ENCODE measurements at regions not wholly inside any gene's neighbourhood (a gene's known extent, or its start where the extent isn't known, plus 50 kb on each side); places are given as distances from the start of the nearest gene placed in this dataset.

DNA sequence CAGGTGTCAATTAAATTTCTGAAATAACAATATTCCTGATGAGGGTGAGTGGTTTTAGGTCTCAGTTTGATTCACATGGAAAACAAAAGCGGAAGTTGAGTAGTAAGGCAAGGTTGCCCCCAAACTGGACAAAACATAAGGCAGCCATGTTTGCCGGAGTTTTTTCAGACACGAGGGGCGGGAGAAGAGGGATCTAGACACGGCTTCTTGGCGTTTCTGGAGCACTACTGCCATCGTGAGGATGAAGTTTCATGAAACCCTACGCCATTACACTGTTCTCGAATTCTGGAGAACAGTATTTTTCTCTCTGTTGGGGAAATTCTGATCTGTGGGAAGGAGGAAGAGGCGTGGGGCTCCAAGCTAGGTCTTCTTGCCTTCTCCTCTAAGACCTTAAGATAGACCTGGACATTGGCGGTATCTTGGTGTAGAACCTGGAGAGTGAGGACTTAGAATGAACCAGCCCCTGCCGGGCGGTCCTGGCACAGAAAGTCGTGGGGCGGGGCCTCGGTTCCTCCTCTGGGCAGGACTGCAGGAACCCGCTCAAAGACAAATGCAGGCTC is 160.3 kb downstream of the OR13H1 start:
- DNase-seq = no peak

DNA sequence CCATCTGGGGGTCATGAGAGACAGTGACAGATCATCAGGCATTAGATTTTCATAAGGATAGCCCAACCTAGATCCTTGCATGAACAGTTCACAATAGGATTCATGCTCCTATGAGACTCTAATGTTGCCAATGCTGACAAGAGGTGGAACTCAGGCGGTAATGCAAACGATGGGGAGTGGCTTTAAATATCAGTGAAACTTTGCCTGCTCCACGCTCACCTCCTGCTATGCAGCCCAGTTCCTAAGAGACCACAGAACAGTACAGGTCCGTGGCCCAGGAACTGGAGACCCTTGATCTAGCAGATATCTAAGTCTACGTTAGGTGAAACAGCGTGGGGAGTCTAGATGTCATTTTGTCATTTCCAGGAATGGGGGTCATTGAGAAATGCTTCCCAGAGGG is 165.7 kb downstream of the OR13H1 start:
- DNase-seq = no peak

DNA sequence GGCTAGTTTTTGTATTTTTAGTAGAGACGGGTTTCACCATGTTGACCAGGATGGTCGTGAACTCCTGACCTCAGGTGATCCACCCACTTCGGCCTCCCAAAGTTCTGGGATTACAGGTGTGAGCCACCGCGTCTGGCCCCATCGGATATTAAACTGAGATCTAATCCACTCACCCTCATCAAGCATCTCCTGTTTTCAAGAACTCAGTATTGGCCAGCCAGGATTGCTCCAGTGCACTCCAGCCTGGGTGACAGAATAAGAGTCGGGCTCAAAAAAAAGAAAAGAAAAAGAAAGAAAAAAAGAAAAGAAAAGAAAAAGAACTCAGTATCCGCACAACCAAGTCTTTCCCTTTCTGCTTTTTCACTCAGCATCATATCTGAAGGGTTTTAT is 167.6 kb downstream of the OR13H1 start:
- DNase-seq = no peak

DNA sequence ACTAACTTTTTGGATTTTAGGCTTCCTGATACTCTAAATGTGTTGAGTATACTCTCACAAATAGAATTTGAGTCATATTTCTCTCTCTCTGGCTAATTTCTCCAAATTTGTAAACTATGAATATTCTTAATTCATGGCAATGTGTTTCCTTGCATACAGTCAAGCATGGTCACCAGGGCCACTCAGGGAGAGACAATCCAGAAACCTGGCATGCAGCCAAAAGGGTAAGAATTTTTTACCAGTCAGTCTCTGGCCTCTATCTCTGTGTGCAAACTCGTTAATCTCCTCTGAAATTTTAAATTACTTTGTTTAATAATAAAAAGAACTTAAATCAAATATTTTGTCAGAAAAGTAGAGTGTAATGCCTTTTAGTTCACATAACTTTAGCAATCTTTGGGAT is 179.8 kb downstream of the OR13H1 start:
- no peak for DNase-seq

DNA sequence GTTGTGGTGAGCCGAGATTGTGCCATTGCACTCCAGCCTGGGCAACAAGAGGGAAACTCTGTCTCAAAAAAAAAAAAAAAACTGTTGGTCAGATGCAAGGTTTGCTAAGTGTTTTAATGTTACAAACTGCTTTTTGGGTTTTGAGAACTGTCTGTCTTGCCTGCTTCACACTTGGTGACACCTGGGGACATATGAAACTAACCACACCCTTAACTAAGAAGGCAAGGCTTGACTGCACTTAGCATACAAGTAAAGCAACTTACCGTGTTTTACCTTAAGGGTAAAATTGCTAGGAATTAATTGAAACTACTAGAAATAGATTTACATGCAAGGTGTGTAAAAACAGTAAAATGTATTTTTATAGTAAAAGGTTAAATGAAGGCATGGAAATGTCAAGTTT is 180.4 kb downstream of the OR13H1 start:
- no peak for DNase-seq

DNA sequence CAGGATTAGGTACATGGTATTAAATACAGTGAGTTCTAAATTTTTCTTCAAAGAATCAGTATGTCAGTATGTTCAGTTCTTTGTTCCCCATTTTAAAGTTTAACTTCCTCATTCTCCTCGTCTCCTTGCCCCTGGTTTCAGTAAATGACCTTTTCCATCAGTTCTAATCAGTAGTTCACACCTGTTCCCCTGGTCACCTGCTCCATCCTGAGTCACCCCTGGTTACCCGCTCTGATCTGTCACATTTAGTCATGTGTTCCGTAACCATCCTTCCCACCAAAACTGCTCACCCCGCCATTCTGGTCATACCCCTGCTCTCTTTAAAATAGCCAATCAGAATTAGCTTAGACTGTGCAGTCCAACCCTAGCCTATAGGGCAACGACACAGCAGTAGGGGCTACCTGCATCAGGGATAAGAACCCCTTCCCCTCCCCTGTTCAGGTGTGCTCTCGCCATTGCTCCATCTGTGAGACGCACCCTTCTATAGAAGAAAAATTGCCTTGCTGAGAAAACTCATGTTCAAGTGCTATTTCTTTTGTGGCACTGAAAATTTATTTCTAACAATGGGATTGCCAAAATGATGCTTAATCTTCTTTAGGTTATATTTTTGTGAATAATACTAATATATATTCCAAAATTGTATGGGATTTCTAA is 181.3 kb downstream of the OR13H1 start:
- DNase-seq = no peak

DNA sequence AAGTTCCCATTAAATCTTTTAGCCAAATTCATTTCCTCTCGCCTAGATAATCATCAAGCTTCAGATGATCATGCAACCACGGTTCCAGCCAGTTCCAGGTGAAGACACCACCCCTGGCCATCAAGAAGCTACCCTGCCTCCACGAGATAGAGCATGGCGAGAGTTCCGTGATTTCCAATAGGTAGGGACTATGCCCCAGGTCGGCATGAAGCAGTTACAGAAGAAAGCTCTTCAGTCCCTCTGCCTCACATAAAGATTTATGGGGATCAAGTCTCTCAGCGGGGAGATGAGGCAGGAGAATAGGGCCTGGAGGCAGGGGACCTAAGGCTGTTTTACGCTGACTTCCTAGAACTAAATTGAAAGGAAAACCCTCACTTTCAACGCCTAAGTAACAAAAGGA is 183.9 kb downstream of the OR13H1 start:
- no peak for DNase-seq

DNA sequence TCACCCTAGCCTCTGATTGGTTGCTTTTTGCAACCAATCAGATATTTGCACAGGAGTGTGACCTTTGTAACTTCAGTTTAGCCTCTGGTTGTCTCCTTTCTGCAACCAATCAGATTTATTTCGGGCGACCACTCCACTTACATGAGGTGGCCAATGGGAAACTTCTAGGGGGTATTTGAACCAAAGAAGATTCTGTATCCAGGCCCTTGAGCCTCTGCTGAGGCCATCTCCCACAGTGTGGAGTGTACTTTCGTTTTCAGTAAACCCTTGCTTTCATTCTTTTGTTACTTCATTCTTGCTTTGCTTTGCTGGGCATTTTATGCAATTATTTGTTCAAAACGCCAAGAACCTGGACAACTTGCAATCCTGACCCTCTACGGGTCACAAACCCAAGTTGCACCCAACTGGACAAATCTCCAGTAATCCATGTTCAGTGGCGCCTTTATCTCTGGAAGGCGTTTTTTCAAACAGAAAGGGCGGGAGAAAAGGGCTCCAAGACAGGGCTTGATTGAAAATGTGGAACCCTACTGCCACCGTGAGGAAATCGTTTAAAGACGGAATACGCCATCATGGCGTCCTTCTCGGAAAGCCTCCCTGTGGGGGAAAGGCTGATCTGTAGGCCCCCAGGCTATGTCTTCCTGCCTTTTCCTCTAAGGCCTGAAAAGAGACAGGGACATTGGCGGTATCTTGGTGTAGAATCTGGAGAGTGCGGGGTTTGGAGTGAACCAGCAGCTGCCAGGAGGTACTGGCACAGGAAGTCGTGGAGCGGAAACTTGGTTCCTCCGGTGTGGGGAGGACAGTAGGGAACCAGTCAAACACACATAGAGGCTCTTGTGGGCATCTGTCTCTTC is 184.6 kb downstream of the OR13H1 start:
- no peak for DNase-seq

DNA sequence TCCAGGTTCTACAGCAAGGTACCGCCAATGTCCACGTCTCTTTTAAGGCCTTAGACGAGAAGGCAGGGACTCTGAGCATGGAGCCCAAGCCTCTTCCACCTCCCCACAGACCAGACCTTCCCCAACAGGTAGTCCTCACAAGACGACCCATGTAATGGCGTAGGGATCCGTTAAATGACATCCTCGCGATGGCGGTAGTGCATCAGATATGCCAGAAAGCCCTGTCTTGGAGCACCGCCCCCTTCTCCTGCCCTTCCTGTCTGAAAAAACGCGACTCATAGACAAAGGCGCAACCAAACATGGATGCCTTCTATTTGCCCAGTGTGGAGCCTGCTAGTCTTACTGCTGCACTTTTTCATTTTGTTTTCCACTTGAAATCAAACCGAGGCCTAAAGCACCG is 185.4 kb downstream of the OR13H1 start:
- no peak for DNase-seq

DNA sequence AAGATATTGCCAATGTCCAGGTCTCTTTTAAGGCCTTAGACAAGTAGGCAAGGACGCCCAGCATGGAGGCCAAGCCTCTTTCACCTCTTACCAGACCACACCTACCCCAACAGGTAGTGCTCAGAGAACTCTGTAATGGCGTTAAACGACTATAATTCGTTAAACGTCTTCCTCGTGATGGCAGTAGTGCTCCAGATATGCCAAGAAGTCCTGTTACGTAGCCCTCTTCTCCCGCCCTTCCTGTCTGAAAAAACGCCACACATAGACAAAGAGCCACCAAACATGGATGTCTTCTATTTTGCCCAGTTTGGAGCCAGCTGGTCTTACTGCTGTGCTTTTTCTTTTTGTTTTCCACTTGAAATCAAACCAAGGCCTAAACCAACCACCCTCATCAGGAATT is 190.7 kb downstream of the OR13H1 start:
- DNase-seq = no peak

DNA sequence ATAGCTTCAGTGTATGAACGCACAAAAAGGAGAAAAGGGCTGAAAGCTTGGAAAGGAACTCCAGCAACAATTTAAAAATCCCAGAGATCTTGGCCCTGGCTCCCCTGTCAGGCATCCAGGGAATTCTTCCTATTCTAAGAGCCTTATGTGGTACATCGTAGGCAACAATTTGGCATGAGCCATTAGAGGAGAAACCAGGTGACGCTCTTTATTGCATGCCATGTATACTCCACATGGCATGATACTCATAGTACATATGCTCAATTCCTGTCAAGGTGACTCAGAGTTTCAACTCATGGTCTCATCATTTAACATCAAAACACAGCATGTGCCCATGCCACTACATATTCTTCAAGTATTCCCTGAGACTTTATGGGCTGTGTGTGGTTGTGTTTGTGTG is 191.3 kb downstream of the OR13H1 start:
- no peak for DNase-seq

DNA sequence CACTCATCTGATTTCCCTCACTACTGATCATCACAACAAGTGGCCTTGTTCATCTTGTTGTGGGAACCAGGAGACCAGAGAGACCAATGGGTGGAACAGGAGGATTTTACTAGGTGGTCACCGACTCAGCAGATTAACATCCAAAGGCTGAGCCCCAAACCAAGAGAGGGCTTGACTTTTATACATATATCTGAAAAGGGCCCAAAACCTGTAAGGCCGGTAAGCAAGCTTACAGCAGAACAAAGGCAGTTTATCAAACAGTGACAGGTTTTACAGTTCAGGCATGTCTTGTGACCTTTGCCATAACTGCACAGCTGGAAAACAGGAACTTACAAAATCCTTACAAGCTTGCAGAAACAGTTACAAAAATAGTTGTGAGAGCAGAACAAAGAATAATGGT is 195.9 kb downstream of the OR13H1 start:
- no peak for DNase-seq

DNA sequence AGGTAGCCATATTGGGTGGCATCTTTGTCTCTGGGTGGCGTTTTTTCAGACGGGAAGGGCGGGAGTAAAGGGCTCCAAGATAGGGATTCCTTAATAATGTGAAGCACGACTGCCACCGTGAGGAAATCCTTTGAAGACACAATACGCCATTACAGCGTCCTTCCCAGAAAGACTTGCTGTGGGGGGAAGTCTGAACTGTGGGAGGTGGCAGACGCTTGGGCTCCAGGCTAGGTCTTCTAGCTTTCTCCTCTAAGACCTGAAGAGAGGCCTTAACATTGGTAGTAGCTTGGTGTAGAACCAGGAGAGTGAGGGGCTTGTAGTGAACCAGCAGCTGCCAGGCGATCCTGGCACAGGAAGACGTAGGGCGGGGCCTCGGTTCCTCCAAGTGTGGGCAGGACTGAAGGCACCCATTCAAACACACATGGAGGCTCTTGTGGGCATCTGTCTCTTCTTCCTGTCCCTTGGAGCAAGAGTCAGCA is 197.3 kb downstream of the OR13H1 start:
- no peak for DNase-seq

DNA sequence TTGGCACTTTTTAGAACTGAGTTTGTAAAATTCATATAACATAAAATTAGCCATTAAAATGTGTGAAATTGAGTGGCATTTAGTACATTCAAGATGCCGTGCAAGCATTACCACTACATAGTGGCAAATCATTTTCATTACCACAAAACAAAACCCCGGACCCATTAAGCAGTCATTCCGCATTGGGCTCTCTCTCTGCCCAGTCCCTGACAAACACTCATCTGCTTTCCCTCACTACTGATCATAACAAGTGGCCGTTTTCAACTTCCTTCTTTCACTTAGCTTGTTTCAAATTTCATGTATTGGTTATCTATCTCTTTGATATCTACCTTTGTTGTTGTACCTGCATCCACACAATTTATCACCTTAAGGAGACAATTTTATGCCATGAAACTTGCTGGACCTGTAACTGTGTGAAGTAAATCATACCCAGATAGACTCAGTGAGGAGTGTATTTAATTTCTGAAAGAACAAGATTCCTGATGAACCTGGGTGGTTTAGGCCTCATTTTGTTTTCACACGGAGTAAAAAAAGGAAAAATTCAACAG is 202.1 kb downstream of the OR13H1 start:
- DNase-seq = no peak

DNA sequence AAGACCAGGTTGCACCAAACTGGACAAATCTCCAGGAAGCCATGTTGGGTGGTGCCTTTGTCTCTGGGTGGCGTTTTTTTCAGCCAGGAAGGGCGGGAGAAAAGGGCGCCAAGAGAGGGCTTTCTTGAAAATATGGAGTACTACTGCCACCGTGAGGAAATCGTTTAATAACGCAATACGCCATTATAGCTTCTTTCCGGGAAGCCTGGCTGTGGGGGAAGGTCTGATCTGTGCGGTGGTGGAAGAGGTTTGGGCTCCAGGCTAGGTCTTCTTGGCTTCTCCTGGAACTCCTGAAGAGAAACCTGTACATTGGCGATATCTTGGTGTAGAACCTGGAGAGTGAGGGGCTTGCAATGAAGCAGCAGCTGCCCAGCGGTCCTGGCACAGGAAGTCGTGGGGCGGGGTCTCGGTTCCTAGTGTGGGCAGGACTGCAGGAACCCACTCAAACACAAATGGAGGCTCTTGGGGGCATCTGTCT is 202.7 kb downstream of the OR13H1 start:
- DNase-seq = no peak

DNA sequence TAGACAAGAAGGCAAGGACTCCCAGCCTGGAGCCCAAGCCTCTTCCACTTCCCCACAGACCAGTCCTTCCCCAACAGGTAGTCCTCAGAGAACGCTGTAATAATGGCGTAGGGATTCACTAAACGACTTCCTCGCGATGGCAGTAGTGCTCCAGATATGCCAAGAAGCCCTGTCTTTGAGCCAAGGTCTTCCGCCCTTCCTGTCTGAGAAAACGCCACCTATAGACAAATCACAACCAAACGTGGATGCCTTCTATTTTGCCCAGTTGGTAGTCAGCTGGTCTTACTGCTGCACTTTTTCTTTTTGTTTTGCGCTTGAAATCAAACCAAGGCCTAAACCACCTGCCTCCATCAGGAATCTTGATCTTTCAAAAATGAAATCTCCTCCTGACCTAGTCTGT is 203.3 kb downstream of the OR13H1 start:
- DNase-seq = no peak

DNA sequence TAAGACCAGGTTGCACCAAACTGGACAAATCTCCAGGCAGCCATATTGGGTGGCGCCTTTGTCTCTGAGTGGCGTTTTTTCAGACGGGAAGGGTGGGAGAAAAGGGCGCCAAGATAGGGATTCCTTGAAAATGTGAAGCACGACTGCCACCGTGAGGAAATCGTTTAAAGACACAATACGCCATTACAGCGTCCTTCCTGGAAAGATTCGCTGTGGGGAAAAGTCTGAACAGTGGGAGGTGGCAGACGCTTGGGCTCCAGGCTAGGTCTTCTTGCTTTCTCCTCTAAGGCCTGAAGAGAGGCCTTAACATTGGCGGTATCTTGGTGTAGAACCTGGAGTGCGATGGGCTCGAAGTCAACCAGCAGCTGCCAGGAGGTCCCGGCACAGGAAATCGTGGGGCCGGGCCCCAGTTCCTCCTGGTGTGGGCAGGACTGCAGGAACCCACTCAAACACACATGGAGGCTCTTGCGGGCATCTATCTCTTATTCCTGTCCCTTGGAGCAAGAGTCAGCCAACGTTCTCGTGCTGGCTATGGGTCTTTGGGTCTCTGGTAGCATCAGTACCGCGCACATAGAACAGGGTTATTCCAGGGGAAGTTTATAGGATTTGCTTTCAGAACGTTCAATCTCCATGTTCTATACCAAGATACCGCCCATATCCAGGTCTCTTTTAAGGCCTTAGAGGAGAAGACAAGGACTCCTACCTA is 208.8 kb downstream of the OR13H1 start:
- no peak for DNase-seq

DNA sequence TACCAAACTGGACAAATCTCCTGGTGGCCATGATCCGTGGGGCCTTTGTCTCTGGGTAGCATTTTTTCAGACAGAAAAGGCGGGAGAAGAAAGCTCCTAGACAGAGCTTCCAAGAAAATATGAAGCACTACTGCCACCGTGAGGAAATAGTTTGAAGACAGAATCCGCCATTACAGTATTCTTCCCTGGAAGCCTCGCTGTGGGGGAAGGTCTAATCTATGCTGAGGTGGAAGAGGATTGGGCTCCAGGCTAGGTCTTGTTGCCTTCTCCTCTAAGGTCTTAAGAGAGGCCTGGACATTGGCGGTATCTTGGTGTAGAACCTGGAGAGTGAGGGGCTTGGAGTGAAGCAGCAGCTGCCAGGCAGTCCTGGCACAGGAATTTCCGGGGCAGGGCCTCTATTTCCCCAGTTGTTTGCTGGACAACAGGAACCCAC is 218.9 kb downstream of the OR13H1 start:
- DNase-seq = no peak

DNA sequence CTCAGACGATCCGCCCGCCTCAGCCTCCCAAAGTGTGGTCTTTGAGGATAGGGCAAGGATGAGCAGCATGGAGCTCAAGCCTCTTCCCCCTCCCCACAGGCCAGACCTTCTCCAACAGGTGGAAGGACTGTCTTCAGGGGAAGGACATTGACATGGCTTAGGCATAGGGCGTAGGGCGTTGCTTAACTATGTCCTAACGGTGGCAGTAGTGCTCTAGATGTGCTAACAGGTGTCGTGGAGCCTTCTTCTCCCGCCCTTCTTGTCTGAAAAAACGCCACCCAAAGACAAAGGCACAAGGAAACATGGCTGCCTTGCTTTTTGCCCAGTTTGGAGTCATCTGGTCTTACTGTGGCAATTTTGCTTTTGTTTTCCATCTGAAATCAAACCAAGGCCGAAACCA is 219.8 kb downstream of the OR13H1 start:
- no peak for DNase-seq

DNA sequence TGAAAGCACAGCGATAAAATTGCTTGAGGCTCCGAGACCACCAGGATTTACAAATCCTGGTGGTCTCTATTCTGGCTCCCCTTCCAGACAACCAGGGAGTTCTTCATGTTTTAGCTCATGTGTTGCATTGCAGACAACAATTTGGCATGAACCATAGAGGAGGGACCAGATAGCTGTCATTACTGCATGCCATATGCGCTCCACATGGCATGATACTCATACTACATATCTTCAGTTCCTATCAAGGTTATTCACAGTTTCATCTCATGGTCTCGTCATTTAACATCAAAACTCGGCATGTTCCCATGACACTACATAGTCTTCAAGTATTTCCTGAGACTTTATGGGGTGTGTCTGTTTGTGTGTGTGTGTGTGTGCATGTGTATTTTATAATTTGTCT is 220.3 kb downstream of the OR13H1 start:
- no peak for DNase-seq

DNA sequence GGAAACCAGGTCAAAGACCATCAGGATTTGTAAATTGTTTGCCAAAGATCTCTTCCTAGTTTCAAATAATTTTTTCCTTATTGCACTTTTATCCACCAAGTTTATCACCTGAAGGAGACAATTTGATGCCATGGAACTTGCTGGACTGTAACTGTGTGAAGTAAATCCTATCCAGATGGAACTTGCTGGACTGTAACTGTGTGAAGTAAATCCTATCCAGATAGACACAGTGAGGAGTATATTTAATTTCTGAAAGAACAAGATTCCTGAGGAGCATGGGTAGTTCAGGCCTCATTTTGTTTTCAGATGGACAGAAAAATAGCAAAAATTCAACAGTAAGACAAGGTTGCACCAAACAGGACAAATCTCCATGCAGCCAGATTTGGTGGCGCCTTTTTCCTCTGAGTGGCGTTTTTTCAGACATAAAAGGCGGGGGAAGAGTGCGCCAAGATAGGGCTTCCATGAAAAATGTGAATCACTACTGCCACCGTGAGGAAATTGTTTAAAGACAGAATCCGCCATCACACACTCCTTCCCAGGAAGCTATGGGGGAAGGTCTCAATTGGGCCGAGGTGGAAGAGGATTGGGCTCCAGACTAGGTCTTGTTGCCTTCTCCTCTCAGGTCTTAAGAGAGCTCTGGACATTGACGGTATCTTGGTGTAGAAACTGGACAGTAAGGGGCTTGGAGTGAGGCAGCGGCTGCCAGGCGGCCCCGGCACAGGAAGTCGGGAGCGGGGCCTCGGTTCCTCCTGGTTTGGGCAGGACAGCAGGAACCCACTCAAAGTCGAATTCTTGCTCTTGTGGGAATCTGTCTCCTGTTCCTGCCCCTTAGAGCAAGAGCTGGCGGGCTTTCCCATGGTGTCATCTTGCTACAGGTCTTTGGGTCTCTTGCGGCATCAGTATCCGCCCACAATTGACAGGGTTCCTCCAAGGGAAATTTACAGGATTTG is 234.7 kb downstream of the OR13H1 start:
- DNase-seq = no peak

DNA sequence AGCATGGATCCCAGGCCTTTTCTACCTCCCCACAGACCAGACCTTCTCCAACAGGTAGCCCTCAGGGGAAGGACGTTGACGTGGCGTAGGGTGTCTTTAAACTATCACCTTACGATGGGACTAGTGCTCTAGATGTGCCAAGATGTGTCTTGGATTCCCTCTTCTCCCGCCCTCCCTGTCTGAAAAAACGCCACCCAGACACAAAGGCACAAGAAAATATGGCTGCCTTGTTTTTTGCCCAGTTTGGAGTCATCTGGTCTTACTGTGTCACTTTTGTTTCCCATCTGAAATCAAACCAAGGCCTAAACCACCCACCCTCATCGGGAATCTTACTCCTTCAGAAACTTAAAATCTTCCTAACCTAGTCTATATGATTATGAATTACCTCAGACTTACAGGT is 235.4 kb downstream of the OR13H1 start:
- DNase-seq = no peak
